Fibroblast of skin of right quadriceps (primary cell): ENCODE measurements at regions not wholly inside any gene's neighbourhood (a gene's known extent, or its start where the extent isn't known, plus 50 kb on each side); places are given as distances from the start of the nearest gene placed in this dataset.

ENCODE experiments used
- DNase-seq: peaks from one replicate; pipeline ENCODE4 v3.0.0-alpha.2; 2013

- no peak for DNase-seq
These were observed 784.1 kb downstream of the PCDH18 start for GRCh38 chr4:136748165-136748564.

GRCh38 chr4:136743238-136743637, 789.1 kb downstream of the PCDH18 start:
- DNase-seq: no peak

- DNase-seq: peak; percentile 24
These were observed 790.0 kb downstream of the PCDH18 start for GRCh38 chr4:136742333-136742732.

- DNase-seq: peak; percentile 48
These were observed 790.8 kb downstream of the PCDH18 start for GRCh38 chr4:136741468-136741867.

- DNase-seq: no peak
These were observed 792.0 kb downstream of the PCDH18 start for GRCh38 chr4:136740326-136740725.

- DNase-seq: no peak
These were observed 795.2 kb downstream of the PCDH18 start for GRCh38 chr4:136737066-136737465.

- peak; percentile 3 for DNase-seq
These were observed 801.3 kb downstream of the PCDH18 start for GRCh38 chr4:136731025-136731424.

- peak; percentile 14 for DNase-seq
These were observed 806.8 kb downstream of the PCDH18 start for GRCh38 chr4:136725286-136726081.

GRCh38 chr4:136713140-136713539, 819.2 kb downstream of the PCDH18 start:
- DNase-seq: peak; percentile 9

GRCh38 chr4:136709897-136710296, 822.4 kb downstream of the PCDH18 start:
- DNase-seq: no peak

GRCh38 chr4:136706942-136707341, 825.4 kb downstream of the PCDH18 start:
- DNase-seq: no peak

GRCh38 chr4:136699905-136700304, 832.4 kb downstream of the PCDH18 start:
- DNase-seq: no peak

GRCh38 chr4:136691607-136692006, 840.7 kb downstream of the PCDH18 start:
- no peak for DNase-seq

- DNase-seq: no peak
These were observed 841.9 kb downstream of the PCDH18 start for GRCh38 chr4:136690360-136690759.

GRCh38 chr4:136687596-136687995, 844.7 kb downstream of the PCDH18 start:
- no peak for DNase-seq

GRCh38 chr4:136687118-136687517, 845.2 kb downstream of the PCDH18 start:
- no peak for DNase-seq

- no peak for DNase-seq
These were observed 851.5 kb downstream of the PCDH18 start for GRCh38 chr4:136680761-136681160.

GRCh38 chr4:136680271-136680670, 852.0 kb downstream of the PCDH18 start:
- no peak for DNase-seq

GRCh38 chr4:136670265-136670664, 862.0 kb downstream of the PCDH18 start:
- DNase-seq: no peak

GRCh38 chr4:136664988-136665387, 867.3 kb downstream of the PCDH18 start:
- no peak for DNase-seq

GRCh38 chr4:136662539-136662938, 869.8 kb downstream of the PCDH18 start:
- DNase-seq: no peak

- DNase-seq: no peak
These were observed 878.5 kb downstream of the PCDH18 start for GRCh38 chr4:136653640-136654406.

- DNase-seq: no peak
These were observed 880.4 kb downstream of the PCDH18 start for GRCh38 chr4:136651932-136652331.

GRCh38 chr4:136651278-136651667, 881.0 kb downstream of the PCDH18 start:
- DNase-seq: no peak
